Esophagus muscularis mucosa (tissue), 4 donors: ENCODE measurements at regions not wholly inside any gene's neighbourhood (a gene's known extent, or its start where the extent isn't known, plus 50 kb on each side); places are given as distances from the start of the nearest gene placed in this dataset.

Experiments
- DNase-seq: peaks from one replicate; pipeline ENCODE4 v3.0.0-alpha.2; 2017; ENCODE audit errors: extremely low spot score
- H3K27ac ChIP-seq, 4 donors: fragments of 200-600 bp; sonication (generic); replicated peaks in 1 of 4; 1 replicate in 3 of 4; 2 replicates in 1 of 4; pipeline ENCODE4 v1.5.1; 2016 to 2019; ENCODE audit warnings: mild to moderate bottlenecking in 1 of 4
- H3K27me3 ChIP-seq, 4 donors: fragments of 200-600 bp; sonication (generic); one replicate each; pipeline versions ENCODE4 v1.5.1 to v1.6.0; 2016 to 2019
- H3K36me3 ChIP-seq, 4 donors: fragments of 200-600 bp; sonication (generic); one replicate each; pipeline ENCODE4 v1.5.1; 2016 to 2019
- H3K4me1 ChIP-seq, 4 donors: fragments of 200-600 bp; sonication (generic); one replicate each; pipeline ENCODE4 v1.5.1; 2016 to 2019
- H3K4me3 ChIP-seq, 4 donors: fragments of 200-600 bp; sonication (generic); 1 replicate in 2 of 4; 2 replicates in 2 of 4; pipeline ENCODE4 v1.5.1; 2016 to 2019; ENCODE audit warnings: mild to moderate bottlenecking in 4 of 4, moderate library complexity in 1 of 4
- H3K9me3 ChIP-seq, 4 donors: fragments of 200-600 bp; sonication (generic); 1 replicate in 3 of 4; 2 replicates in 1 of 4; pipeline ENCODE4 v1.5.1; 2016 to 2019
- EP300 ChIP-seq: sonication (generic); formaldehyde crosslinking; IDR thresholded peaks from one replicate; pipeline ENCODE4 v1.6.1; 2017; ENCODE audit warnings: antibody characterized with exemption
- POLR2A ChIP-seq: fragments of 450-650 bp; IDR thresholded peaks from one replicate; pipeline ENCODE4 v1.6.1; 2017; ENCODE audit warnings: antibody characterized with exemption, moderate library complexity, mild to moderate bottlenecking, low read depth
- POLR2AphosphoS5 ChIP-seq, 2 donors: sonication (generic); formaldehyde crosslinking; IDR thresholded peaks; one replicate each; pipeline ENCODE4 v1.6.1; 2017; ENCODE audit warnings: antibody characterized with exemption in 2 of 2
- WGBS: methylation state at CpG from one replicate; pipeline ENCODE4 v1.1.5; 2018; 5-methylcytosine and 5-hydroxymethylcytosine counted together
- intact Hi-C: fragments of 100-400 bp; cut with DNase I; formaldehyde crosslinking; loops from one replicate; pipeline ENCODE4 v1.15.1; 2023
- TF ChIP-seq, protein P1 (sequence below), 3 experiments: fragments of 200-600 bp in 2 of 3; fragments of 450-650 bp in 1 of 3; sonication (generic) in 2 of 3; IDR thresholded peaks; one replicate each; pipeline ENCODE4 v1.5.1; 2017 to 2019; ENCODE audit warnings: antibody characterized with exemption in 3 of 3, mild to moderate bottlenecking in 2 of 3, moderate library complexity in 1 of 3

GRCh38 chr10:23556727-23557440, 118.0 kb downstream of the OTUD1 start:
- peaks cover 0 to 14% (median 10%) of the 10 kb centered on the region in 4 donors for H3K9me3 ChIP-seq
- intact Hi-C loops, result no loop called here
- no peaks in the 10 kb centered on the region for H3K36me3 ChIP-seq
- H3K4me1 ChIP-seq, result peaks cover 0 to 6% (median 0%) of the 10 kb centered on the region in 4 donors
- DNase-seq, result no peak
- TF ChIP-seq POLR2A (no peak), POLR2AphosphoS5 (IDR thresholded peaks at IDR 0.05) (no peak)
- TF ChIP-seq, protein P1, sequence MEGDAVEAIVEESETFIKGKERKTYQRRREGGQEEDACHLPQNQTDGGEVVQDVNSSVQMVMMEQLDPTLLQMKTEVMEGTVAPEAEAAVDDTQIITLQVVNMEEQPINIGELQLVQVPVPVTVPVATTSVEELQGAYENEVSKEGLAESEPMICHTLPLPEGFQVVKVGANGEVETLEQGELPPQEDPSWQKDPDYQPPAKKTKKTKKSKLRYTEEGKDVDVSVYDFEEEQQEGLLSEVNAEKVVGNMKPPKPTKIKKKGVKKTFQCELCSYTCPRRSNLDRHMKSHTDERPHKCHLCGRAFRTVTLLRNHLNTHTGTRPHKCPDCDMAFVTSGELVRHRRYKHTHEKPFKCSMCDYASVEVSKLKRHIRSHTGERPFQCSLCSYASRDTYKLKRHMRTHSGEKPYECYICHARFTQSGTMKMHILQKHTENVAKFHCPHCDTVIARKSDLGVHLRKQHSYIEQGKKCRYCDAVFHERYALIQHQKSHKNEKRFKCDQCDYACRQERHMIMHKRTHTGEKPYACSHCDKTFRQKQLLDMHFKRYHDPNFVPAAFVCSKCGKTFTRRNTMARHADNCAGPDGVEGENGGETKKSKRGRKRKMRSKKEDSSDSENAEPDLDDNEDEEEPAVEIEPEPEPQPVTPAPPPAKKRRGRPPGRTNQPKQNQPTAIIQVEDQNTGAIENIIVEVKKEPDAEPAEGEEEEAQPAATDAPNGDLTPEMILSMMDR (IDR thresholded peaks at IDR 0.05), result no peak
- H3K27me3 ChIP-seq, result no peaks in the 10 kb centered on the region
- 75% methylated on average over 5 of the region's 5 CpGs for WGBS
- no peak overlapping the region for H3K4me3 ChIP-seq
- peak overlapping the region in 1 of 4 donors; percentile 57 for H3K27ac ChIP-seq

GRCh38 chr10:23557777-23558176, 118.9 kb downstream of the OTUD1 start:
- TF ChIP-seq POLR2AphosphoS5 (IDR thresholded peaks at IDR 0.05) (no peak), EP300 (no peak), POLR2A (no peak)
- TF ChIP-seq, protein P1 (IDR thresholded peaks at IDR 0.05), result no peak
- no peak overlapping the region for H3K4me3 ChIP-seq
- no peaks in the 10 kb centered on the region for H3K36me3 ChIP-seq
- peaks cover 0 to 23% (median 17%) of the 10 kb centered on the region in 4 donors for H3K9me3 ChIP-seq
- peak overlapping the region in 3 of 4 donors; percentile 26 to 57 (median 26) for H3K27ac ChIP-seq
- H3K27me3 ChIP-seq, result no peaks in the 10 kb centered on the region
- intact Hi-C loops, result no loop called here
- DNase-seq, result no peak
- 57% methylated on average over 4 of the region's 4 CpGs for WGBS
- peaks cover 0 to 6% (median 0%) of the 10 kb centered on the region in 4 donors for H3K4me1 ChIP-seq

- Histone ChIP-seq H3K4me3 (no peak overlapping the region), H3K27ac (peak overlapping the region; percentile 26 to 66 (median 36)), H3K36me3 (no peaks in the 10 kb centered on the region), H3K9me3 (peaks cover 0 to 28% (median 17%) of the 10 kb centered on the region in 4 donors), H3K4me1 (peaks cover 0 to 6% (median 0%) of the 10 kb centered on the region in 4 donors), H3K27me3 (no peaks in the 10 kb centered on the region)
- TF ChIP-seq POLR2A (no peak), POLR2AphosphoS5 (IDR thresholded peaks at IDR 0.05) (peak in 1 of 2 donors; percentile 26)
- no peak for DNase-seq
- 39% methylated on average over 6 of the region's 6 CpGs for WGBS
- intact Hi-C loops, result no loop called here
Observed at GRCh38 chr10:23558361-23558799, 119.5 kb downstream of the OTUD1 start.

GRCh38 chr10:23568996-23569395, 130.1 kb downstream of the OTUD1 start:
- WGBS, result 36% methylated on average over 3 of the region's 3 CpGs
- TF ChIP-seq POLR2AphosphoS5 (IDR thresholded peaks at IDR 0.05), result no peak
- TF ChIP-seq, protein P1 (IDR thresholded peaks at IDR 0.05), result no peak
- TF ChIP-seq POLR2A, result no peak
- TF ChIP-seq EP300, result no peak
- no peak for DNase-seq

GRCh38 chr10:23571884-23572283, 133.0 kb downstream of the OTUD1 start:
- Histone ChIP-seq H3K27ac (no peak overlapping the region), H3K36me3 (no peaks in the 10 kb centered on the region), H3K4me1 (no peaks in the 10 kb centered on the region), H3K4me3 (no peak overlapping the region), H3K9me3 (peaks cover 0 to 22% (median 18%) of the 10 kb centered on the region in 4 donors), H3K27me3 (no peaks in the 10 kb centered on the region)
- TF ChIP-seq POLR2AphosphoS5 (IDR thresholded peaks at IDR 0.05), result no peak
- TF ChIP-seq, protein P1 (IDR thresholded peaks at IDR 0.05), result no peak
- no peak for TF ChIP-seq EP300
- no peak for TF ChIP-seq POLR2A
- DNase-seq, result no peak
- intact Hi-C loops, result no loop called here

More at GRCh38 chr10:23568996-23569395, 130.1 kb downstream of the OTUD1 start:
- H3K27ac ChIP-seq, result no peak overlapping the region
- no peaks in the 10 kb centered on the region for H3K4me1 ChIP-seq
- peaks cover 0 to 22% (median 18%) of the 10 kb centered on the region in 4 donors for H3K9me3 ChIP-seq
- H3K4me3 ChIP-seq, result no peak overlapping the region
- H3K27me3 ChIP-seq, result no peaks in the 10 kb centered on the region
- no peaks in the 10 kb centered on the region for H3K36me3 ChIP-seq
- intact Hi-C loops, result no loop called here
